ENCODE measurements at regions not wholly inside any gene's neighbourhood (a gene's known extent, or its start where the extent isn't known, plus 50 kb on each side); places are given as distances from the start of the nearest gene placed in this dataset.

DNA sequence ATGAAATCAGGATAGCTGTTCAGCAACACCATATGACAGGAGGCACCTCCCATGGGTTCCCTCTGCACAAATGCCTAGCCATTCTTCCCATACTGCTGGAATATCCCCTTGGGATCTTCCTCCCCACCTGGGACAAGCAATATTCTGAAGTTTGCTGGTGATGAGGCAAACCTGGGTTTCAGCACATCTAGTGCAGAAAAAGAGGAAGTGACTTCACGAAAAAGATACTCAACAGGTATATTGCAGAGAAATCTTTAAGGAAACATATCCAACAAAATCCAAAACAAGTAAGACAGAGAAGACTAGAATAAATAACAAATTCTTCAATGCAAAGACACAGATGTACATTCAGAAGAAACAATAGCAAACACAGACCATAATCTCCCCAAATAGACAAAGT is 1497.0 kb downstream of the PCDH9 start:
- POLR2A ChIA-PET = no interaction called here
- dilution Hi-C loops (cut with MboI; ENCODE audit: extremely low pct_ligation_motif_present, low sequenced_read_pairs) (no loop called here), intact Hi-C loops (cut with micrococcal nuclease) (no loop called here)
- no peak for DNase-seq (ENCODE audit: low read depth, low spot score)
- Histone ChIP-seq H3K27ac (ENCODE audit: insufficient read depth, low read depth, low read length) (no peak overlapping the region), H3K9ac (replicated peaks; ENCODE audit: extremely low read depth, insufficient read depth, low read length) (no peak overlapping the region), H3K9me3 (replicated peaks; ENCODE audit: control insufficient read depth, insufficient read depth, low read length) (no peaks in the 10 kb centered on the region), H2AFZ (ENCODE audit: low read depth, low read length) (peak overlapping the region; percentile 2), H3K4me1 (ENCODE audit: control insufficient read depth, extremely low read depth, insufficient read depth, low read length) (no peaks in the 10 kb centered on the region), H3K9me1 (replicated peaks; ENCODE audit: control insufficient read depth, extremely low read depth, insufficient read depth, low read length) (no peaks in the 10 kb centered on the region), H3K36me3 (ENCODE audit: control insufficient read depth in 2 of 2, extremely low read depth in 1 of 2, insufficient read depth in 2 of 2, low read length in 2 of 2) (no peaks in the 10 kb centered on the region), H3K27me3 (ENCODE audit: control insufficient read depth in 2 of 2, insufficient read depth in 2 of 2, low read length in 2 of 2) (no peaks in the 10 kb centered on the region), H3K79me2 (ENCODE audit: control insufficient read depth, insufficient read depth, low read length) (no peaks in the 10 kb centered on the region), H4K20me1 (replicated peaks; ENCODE audit: control insufficient read depth, extremely low read depth, insufficient read depth, low read length) (no peaks in the 10 kb centered on the region), H3K4me3 (replicated peaks in 1 of 3; ENCODE audit: insufficient read depth in 1 of 3, low read depth in 1 of 3, low read length in 3 of 3) (no peak overlapping the region), H3K4me2 (ENCODE audit: insufficient read depth, low read length) (no peak overlapping the region)
- CTCF ChIA-PET = no interaction called here
- no peak for FAIRE-seq
- no TSS peak for BruUV-seq (replicated peaks)
- TF ChIP-seq, protein P1, sequence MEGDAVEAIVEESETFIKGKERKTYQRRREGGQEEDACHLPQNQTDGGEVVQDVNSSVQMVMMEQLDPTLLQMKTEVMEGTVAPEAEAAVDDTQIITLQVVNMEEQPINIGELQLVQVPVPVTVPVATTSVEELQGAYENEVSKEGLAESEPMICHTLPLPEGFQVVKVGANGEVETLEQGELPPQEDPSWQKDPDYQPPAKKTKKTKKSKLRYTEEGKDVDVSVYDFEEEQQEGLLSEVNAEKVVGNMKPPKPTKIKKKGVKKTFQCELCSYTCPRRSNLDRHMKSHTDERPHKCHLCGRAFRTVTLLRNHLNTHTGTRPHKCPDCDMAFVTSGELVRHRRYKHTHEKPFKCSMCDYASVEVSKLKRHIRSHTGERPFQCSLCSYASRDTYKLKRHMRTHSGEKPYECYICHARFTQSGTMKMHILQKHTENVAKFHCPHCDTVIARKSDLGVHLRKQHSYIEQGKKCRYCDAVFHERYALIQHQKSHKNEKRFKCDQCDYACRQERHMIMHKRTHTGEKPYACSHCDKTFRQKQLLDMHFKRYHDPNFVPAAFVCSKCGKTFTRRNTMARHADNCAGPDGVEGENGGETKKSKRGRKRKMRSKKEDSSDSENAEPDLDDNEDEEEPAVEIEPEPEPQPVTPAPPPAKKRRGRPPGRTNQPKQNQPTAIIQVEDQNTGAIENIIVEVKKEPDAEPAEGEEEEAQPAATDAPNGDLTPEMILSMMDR (IDR thresholded peaks at IDR 0.05; ENCODE audit: extremely low read depth in 1 of 2, insufficient read depth in 1 of 2, low read depth in 1 of 2, low read length in 2 of 2) = no peak
- TF ChIP-seq, protein P2, sequence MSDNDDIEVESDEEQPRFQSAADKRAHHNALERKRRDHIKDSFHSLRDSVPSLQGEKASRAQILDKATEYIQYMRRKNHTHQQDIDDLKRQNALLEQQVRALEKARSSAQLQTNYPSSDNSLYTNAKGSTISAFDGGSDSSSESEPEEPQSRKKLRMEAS (IDR thresholded peaks at IDR 0.05; ENCODE audit: insufficient read depth, insufficient read length) = no peak
- no peak for TF ChIP-seq POLR2AphosphoS5 (IDR thresholded peaks at IDR 0.05; ENCODE audit: insufficient read depth, low read depth, low read length)
- TF ChIP-seq FOS (IDR thresholded peaks at IDR 0.05; ENCODE audit: borderline replicate concordance, insufficient read depth, low read length) = no peak
- no peak for TF ChIP-seq EZH2 (IDR thresholded peaks at IDR 0.05; ENCODE audit: borderline replicate concordance, low read depth, low read length, severe bottlenecking)
- TF ChIP-seq JUN (IDR thresholded peaks at IDR 0.05; ENCODE audit: borderline replicate concordance, insufficient read depth, insufficient read length, low read depth) = no peak
- no peak for TF ChIP-seq POLR2A (IDR thresholded peaks at IDR 0.05; ENCODE audit: low read depth, low read length)
- TF ChIP-seq GATA2 (IDR thresholded peaks at IDR 0.05; ENCODE audit: insufficient read depth, insufficient read length, low read depth, low read length) = no peak
- TF ChIP-seq MYC (IDR thresholded peaks at IDR 0.05; ENCODE audit: low read depth, low read length) = no peak

All from endothelial cell of umbilical vein (primary cell).